BLaER1 (cell line): ENCODE measurements at regions not wholly inside any gene's neighbourhood (a gene's known extent, or its start where the extent isn't known, plus 50 kb on each side); places are given as distances from the start of the nearest gene placed in this dataset.

Source experiments
- H3K27ac ChIP-seq: shearing (Covaris generic); formaldehyde crosslinking; 2 replicates; pipeline ENCODE4 v1.8.1; 2022
- H3K27me3 ChIP-seq: shearing (Covaris generic); formaldehyde crosslinking; 2 replicates; pipeline ENCODE4 v1.8.1; 2022
- H3K36me3 ChIP-seq: shearing (Covaris generic); formaldehyde crosslinking; 2 replicates; pipeline ENCODE4 v1.8.1; 2022
- H3K4me1 ChIP-seq: shearing (Covaris generic); formaldehyde crosslinking; 2 replicates; pipeline ENCODE4 v1.8.1; 2022
- H3K4me2 ChIP-seq: shearing (Covaris generic); formaldehyde crosslinking; 2 replicates; pipeline ENCODE4 v1.8.1; 2022
- H3K4me3 ChIP-seq: shearing (Covaris generic); formaldehyde crosslinking; 2 replicates; pipeline ENCODE4 v1.8.1; 2022
- H3K9ac ChIP-seq: shearing (Covaris generic); formaldehyde crosslinking; 2 replicates; pipeline ENCODE4 v1.8.1; 2022
- H3K9me3 ChIP-seq: shearing (Covaris generic); formaldehyde crosslinking; 2 replicates; pipeline ENCODE4 v1.8.1; 2022
- H4K20me1 ChIP-seq: shearing (Covaris generic); formaldehyde crosslinking; 2 replicates; pipeline ENCODE4 v1.8.1; 2022
- Cebpa-rat ChIP-seq: shearing (Covaris generic); IDR thresholded peaks from 2 replicates; pipeline ENCODE4 v1.8.1; 2022

DNA sequence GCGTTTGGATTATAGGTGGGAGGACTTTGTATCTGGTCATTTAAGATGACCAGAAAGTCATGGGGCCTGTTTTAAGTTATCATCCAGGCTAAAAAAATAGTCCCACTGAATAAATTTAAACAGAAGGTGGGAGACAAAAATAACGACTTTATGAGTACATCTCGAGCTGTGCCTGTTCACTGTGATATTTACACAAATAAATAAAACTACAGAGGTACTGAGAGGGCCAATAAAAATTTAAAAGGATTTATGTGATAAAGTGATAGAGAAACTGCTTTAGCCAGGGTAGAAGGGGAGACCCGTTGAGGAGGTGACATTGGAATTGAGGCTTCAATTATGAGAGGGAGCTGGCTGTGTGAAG is 53.4 kb upstream of the PMEPA1 start:
- H3K4me1 ChIP-seq = peaks cover 41% of the 10 kb centered on the region
- H4K20me1 ChIP-seq = no peaks in the 10 kb centered on the region
- TF ChIP-seq Cebpa-rat = no peak
- H3K36me3 ChIP-seq = no peaks in the 10 kb centered on the region
- no peak overlapping the region for H3K4me3 ChIP-seq
- H3K27me3 ChIP-seq = no peaks in the 10 kb centered on the region
- peak overlapping the region; percentile 68 for H3K27ac ChIP-seq
- H3K9me3 ChIP-seq = peaks cover 18% of the 10 kb centered on the region
- peak overlapping the region; percentile 77 for H3K4me2 ChIP-seq
- H3K9ac ChIP-seq = peak overlapping the region; percentile 50; the same call in 1 of the 2 replicates

DNA sequence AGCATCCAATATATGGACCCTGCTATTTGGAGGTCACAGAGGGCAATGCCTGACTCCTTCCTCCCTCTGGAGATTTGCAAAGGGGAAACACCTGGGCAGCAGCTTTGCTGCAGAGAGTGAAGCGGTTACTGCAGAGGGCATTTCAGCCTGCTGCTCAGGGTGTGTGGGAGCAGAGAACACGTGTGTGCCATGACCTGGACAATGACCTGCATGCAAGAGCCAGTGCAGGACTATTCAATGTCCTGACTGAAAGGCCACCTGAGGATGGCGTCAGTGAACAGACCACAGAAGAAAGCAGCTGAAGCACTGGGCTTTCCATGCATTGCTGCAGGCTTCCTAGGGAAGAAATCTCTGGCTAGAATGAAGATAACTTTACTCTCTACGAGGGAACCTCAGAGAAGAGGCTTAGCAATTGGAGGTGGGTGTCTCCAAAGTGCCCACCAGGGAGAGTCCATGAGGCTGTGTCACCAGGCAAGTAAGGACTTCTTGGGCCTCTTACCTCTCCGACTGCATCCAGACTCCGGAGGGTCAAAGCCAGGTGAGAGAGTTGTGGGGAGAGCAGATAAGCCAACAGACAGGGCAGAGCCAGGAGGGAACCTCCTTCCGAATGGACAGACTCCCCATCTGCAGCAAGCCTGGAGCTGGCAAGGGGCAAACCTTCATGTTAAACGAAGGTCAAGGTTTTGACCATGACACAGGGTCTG is 52.9 kb upstream of the PMEPA1 start:
- H3K9ac ChIP-seq = peak overlapping the region; percentile 50
- H3K4me2 ChIP-seq = peak overlapping the region; percentile 77
- H3K27me3 ChIP-seq = no peaks in the 10 kb centered on the region
- no peaks in the 10 kb centered on the region for H4K20me1 ChIP-seq
- peaks cover 35% of the 10 kb centered on the region for H3K4me1 ChIP-seq
- H3K4me3 ChIP-seq = no peak overlapping the region
- peaks cover 18% of the 10 kb centered on the region for H3K9me3 ChIP-seq
- no peak for TF ChIP-seq Cebpa-rat
- H3K36me3 ChIP-seq = no peaks in the 10 kb centered on the region
- H3K27ac ChIP-seq = peak overlapping the region; percentile 68

DNA sequence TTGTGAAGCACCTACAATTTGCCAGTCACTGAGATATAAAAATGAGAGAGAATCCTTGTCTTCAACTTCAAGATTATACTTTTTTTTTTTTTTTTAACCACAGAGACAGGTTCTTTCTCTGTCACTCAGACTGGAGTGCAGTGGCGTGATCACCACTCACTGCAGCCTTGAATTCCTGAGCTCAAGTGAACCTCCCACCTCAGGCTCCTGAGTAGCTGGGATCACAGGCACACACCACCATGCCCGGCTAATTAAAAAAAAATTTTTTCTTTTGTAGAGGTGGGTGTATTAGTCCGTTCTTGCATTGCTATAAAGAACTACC is 51.6 kb upstream of the PMEPA1 start:
- no peak for TF ChIP-seq Cebpa-rat
- no peaks in the 10 kb centered on the region for H3K27me3 ChIP-seq
- peak overlapping the region; percentile 77 for H3K4me2 ChIP-seq
- H3K9me3 ChIP-seq = peaks cover 25% of the 10 kb centered on the region
- no peaks in the 10 kb centered on the region for H4K20me1 ChIP-seq
- H3K4me3 ChIP-seq = no peak overlapping the region
- peak overlapping the region; percentile 68; the same call in 1 of the 2 replicates for H3K27ac ChIP-seq
- no peaks in the 10 kb centered on the region for H3K36me3 ChIP-seq
- no peak overlapping the region for H3K9ac ChIP-seq
- peaks cover 32% of the 10 kb centered on the region for H3K4me1 ChIP-seq

DNA sequence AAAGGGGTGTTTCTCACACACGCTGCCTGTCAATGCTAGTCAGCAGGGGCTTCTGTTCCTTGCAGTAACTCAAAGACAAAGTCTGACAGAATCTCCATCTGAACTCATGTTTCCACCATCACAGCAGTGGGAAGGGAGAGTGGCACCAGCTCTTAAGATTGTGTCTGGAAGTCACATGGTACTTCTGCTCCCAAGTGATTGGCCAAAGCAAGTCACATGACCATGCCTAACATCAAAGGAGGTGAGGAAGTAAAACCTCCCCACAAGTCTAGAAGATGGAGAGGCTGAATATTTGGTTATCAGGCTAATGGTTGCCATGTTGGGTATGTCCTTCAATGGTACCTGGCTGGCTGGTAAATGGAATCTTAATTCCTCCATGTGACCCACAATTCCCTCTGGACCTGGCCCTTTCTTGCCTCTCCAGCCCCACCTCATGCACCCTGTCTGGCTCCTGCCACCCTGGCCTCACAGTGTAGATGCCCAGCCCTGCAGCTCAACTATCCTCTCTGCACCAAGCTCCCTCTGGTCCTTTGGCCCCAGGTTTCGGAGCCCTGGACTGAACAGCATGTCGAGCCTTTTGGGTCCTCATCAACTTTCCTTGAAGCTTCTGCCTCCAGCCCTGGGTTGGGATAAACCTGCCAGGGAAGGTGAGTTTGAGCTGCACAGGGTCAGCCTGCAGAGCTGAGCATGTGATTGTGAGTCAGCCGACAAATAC is 51.0 kb upstream of the PMEPA1 start:
- Histone ChIP-seq H3K9me3 (peaks cover 25% of the 10 kb centered on the region), H3K9ac (no peak overlapping the region), H3K4me1 (peaks cover 32% of the 10 kb centered on the region), H3K27me3 (no peaks in the 10 kb centered on the region), H3K36me3 (no peaks in the 10 kb centered on the region), H3K4me3 (no peak overlapping the region), H3K27ac (no peak overlapping the region), H3K4me2 (peak overlapping the region; percentile 77; the same call in 1 of the 2 replicates), H4K20me1 (no peaks in the 10 kb centered on the region)
- TF ChIP-seq Cebpa-rat = no peak

DNA sequence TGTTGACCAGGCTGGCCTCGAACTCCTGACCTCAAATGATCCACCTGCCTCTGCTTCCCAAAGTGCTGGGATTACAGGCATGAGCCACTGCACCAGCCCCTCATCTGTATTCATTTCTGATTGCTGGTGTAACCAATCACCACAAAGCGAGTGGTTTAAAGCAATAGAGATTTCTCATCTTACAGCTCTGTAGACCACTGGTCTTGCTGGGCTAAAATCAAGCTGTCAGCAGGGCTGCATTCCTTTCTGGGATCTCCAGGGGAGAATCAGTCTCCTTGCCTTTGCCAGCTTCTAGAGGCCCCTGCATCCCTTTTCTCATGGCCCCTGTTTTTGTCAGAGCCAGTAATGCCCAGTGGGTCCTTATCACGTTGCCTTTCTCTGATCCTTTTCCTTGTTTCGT is 49.9 kb upstream of the PMEPA1 start:
- H4K20me1 ChIP-seq = no peaks in the 10 kb centered on the region
- H3K27me3 ChIP-seq = no peaks in the 10 kb centered on the region
- no peaks in the 10 kb centered on the region for H3K36me3 ChIP-seq
- H3K9ac ChIP-seq = no peak overlapping the region
- no peak overlapping the region for H3K27ac ChIP-seq
- peaks cover 32% of the 10 kb centered on the region for H3K4me1 ChIP-seq
- peaks cover 18% of the 10 kb centered on the region for H3K9me3 ChIP-seq
- TF ChIP-seq Cebpa-rat = no peak
- H3K4me2 ChIP-seq = no peak overlapping the region
- no peak overlapping the region for H3K4me3 ChIP-seq
